NCI-H446 treated with DMSO at 0.1 percent for 48 hours (cell line): ENCODE measurements at regions not wholly inside any gene's neighbourhood (a gene's known extent, or its start where the extent isn't known, plus 50 kb on each side); places are given as distances from the start of the nearest gene placed in this dataset.

Source experiments
- DNase-seq: peaks from one replicate; lab custom pipeline; 2025; lab: John Stamatoyannopoulos, UW

DNA sequence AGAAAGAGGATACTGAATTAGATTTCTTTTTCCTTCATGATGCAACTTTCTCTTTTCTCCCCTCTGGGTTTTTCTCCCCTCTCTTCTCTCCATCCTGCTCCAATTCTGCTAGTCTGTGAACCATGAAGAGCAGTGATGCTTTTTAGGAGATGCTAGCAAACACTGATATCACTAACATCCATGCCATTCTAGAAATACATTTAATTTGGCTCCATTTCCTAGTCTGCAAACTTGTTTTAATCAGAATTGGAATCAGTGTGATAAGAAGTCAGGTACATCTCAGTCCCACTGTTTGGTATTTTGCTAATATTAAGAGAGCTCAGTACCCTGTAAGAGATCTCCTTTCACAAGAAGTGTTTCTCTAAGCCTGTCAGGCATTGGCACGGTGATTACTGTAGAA is 437.1 kb downstream of the RWDD3 start:
- no peak for DNase-seq

DNA sequence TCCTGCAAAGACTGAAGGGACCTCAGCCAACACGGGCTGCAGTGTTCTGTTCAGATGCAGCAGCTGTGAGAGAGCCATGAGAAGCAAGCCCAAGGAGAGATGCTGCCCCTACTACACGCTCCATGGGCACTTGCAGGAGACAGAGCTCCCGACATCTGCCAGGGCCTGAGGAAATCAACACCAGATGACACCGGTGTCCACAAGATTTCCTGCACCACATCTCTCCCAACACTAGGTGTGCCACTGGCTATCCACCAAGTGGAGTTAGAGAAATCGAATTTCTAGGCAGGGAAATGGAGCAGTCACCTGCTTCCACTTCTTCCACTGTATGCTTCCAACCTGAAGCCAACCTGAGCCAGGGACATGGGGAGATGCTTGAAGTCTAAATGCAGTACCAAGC is 445.3 kb downstream of the RWDD3 start:
- no peak for DNase-seq

DNA sequence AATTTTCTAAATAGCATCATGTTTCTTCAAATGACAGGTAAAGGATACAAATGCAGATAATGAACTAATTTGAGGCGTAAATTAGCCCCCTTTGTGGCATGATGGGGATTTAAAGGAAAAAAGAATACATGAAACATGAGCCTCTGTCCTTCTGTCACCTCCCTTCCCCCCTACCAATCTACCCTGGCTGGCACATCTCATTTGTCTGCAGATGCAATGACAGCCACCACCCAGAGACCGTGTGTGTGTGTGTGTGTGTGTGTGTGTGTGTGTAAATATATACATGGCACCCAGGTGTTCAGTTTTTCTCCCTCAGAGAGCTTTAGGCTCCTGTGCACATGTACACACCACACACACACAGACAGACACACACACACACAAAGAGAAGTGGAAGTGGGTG is 451.1 kb downstream of the RWDD3 start:
- no peak for DNase-seq

DNA sequence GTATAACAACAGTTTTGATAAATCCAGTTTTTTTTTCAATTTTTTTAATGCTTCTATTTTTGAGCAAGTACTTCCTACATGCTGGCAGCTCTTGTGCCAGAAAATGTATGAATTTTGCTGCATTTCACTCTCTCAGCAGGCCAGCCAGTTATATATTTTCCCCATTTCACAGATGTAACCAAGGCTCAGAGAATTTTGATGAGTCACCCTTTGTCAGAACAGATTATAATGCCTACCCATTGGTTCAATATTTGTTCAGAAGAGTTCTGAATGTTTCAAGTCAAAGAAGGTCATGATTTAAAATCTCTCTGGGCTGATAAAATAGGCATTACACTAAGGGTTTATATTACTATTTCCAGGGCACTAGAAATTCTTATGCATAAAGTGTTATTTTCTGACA is 452.2 kb downstream of the RWDD3 start:
- no peak for DNase-seq

DNA sequence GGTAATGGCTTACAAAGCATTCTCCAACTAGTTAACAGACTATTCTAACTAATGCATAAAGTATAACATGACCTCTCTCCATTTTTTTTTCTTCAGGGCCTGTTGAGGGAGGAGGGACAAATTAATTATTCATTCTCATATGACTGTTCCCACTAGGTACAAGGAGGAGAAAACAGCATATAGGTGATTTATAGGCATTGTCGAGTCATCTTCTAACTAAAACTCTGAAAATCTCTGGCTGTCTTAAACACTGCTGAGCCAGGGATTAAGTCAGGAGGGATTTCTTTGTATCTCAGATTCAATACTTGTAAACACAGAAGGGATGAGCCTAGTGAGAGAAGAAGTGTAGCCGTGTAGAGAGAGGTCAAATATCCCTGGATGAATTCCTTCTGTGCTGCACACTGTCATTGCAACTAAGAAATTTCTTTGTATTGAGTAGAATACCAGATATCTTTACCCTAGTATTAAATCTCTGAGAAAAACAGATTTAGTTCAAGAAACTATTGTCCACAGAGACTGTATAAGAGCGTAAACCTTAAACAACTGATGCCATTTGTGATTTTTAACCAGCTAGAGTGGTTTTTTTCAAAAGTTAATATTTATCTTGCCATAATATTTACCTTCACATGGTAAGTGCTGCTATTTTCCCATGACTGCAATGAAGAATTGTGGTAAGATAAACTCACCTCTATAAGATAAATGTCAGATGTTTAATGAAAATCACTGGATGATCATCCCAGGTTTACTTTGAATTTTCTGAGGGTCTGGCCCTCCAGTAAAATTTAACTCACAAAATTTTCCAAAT is 465.3 kb downstream of the RWDD3 start:
- no peak for DNase-seq

DNA sequence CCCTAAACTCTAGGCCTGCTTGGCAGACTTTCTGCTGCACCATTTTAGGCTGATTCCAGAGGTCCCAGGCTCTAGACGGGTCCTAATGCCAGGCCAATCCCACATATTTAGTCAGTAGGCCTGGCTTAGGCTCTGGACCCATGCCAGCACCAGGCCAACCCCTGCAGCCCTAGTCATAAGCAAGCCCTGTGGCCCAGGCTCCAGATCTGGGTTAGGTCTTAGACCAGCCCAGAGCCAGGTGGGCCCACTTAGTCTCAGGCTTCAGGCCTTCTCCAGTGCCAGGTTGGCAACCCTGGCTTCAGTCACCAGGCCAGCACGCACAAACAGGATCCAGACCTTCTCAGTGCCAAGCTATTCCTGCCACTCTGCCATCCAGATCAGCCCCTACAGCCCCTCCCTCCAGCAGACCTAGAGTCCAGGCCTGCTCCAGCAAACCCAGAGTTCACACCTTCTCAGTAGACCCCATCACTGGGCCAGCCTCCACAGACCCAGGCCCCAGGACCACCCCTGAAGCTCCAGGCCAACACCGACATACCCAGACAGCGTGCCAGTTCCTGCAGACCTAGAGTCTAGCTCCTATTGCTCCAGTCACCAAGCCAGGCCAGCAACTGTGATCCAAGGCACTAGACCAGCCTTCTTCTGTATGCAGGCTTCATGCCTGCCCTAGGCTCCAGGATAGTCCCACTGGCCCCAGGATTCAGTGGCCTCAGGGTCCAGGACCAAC is 467.6 kb downstream of the RWDD3 start:
- DNase-seq: no peak

DNA sequence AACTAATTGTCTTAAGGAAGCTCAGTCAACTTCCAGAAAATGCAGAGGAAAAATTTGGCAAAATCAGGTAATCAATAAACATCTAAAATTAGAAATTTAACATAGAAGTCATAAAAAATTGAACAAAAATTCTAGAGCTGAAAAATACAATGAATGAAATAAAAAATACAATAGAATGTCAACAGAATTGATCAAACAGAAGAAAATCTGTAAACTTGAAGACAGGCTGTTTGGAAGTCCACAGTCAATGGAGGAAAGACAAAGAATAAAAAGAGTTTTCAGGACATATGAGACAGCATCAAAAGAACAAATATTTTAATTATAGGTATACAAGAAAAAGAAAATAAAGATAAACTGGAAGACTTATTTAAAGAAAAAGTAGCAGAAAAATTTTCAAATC is 469.0 kb downstream of the RWDD3 start:
- no peak for DNase-seq

DNA sequence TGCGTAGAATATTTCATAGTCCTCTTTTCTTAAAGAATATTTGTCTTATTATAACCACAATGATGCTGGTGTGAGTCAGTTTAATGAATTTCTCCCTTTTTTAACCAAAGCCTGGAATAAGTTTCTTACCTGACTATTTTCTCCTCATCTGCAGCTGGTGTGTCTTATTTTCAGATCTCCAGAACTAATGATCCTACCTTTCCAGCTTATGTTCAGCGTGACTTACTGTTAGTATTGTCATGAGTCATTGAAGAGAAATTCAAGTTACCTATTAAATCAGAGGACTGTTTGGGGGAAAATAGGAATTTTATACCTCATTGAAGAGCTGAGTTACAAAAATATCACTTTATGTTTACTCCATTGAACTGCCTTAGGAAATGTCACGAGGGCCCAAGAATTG is 482.1 kb downstream of the RWDD3 start:
- DNase-seq: no peak

DNA sequence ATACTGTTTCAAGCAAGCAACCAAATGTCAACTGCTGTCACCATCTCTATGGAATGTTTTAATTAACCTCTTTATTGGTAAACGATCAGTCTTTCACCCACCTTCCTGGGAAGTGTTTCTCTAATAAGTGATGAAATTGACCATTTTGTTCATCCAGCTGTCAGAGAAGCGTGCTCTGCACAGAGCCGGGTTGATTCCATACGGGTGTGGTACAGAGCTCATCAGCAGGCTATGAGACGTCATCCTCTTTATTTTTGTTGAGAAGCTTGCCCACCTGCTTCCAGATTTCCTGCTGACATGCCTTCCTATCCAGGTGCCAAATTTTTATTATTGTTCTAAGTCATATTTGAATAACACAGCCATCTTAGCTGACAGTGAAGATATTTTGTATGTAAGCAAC is 482.5 kb downstream of the RWDD3 start:
- DNase-seq: no peak

DNA sequence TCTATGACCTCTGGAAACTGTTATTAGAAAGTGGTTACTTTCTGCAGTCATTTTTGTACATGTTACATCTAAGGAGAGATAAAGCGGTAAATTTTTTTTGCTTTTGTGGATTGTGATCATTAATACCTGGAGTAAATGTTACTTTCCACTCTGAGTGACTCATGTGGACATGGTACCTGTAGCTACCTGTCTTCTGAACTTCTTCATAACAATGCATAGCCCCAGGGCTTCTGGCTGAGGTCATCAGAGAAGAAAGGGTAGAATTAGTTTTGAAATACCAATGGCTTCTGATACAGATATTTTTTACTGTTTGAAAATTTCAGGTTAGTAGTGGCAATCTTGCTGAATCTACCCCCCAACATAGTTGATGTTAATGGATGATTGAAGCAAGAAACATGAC is 489.3 kb downstream of the RWDD3 start:
- DNase-seq: no peak

DNA sequence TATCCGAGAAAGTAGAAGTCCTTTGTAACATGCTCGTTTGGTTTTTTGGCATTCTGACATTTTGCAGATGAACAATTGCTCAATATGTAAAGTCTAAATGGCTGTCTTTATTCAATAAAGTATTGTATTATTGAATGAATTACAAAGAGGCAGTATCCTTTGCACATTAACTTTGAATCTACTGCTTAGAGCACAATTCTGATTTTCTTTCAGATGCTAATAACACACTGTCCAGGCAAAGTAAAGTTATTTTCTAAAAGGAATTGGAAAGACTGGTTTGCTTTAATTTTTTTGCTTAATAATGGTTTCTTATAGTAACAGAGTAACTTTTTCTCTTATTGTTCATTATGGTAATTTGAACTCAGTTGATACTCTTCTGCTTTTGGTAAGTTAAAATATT is 494.8 kb downstream of the RWDD3 start:
- no peak for DNase-seq

DNA sequence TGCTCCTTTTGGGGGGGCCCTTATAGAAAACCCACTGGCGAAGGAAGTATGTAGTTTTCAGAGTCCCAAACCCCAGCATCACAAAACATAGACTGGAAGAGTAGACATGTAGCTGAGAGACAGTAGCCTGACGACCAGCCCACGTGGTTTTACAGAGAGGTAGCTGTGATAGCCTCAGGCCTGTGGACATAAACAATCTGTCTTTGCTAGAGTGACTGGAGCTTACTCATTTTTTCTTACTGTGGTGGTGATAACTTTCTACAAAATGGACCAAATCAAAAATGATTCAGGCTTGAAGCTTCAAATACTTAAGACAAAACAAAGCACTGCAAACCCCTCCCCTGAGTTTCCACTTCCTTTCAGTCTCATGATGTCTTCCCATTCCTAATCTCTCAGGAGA is 497.0 kb downstream of the RWDD3 start:
- no peak for DNase-seq

DNA sequence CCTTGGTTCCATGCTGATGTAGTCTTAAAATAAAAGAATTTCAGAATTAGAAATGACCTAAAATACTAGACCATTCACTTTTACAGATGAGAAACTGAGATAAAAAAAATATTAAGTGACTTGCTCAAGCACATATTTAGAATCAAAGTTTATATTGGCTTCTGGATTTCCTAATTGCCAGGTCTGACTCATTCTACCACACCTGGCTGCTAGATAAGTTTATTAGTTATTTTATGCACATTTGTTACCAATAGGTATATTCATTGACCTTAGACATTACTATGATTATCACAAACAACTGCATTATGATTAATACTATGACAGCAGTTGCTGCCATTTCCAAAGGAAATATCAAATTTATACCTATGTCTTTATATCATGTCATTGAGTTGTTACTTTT is 497.5 kb downstream of the RWDD3 start:
- no peak for DNase-seq

DNA sequence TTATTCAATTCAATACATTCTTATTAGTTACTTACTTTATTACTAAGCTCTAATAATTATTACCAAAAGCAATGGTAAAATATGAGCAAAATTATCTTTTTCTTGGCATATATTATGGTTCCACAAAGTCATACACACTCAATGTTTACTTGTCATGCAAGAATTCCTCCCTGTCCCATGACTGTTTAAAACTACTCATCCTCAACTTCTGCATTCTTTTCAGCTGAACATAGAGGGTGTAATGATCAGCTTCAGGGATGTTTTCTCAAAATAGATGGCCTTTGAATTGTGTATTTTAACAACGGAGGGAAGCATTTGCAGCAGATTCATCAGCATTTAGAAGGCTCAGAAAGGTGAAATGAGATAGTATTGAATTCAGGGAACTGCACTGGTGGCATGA is 499.0 kb downstream of the RWDD3 start:
- no peak for DNase-seq

DNA sequence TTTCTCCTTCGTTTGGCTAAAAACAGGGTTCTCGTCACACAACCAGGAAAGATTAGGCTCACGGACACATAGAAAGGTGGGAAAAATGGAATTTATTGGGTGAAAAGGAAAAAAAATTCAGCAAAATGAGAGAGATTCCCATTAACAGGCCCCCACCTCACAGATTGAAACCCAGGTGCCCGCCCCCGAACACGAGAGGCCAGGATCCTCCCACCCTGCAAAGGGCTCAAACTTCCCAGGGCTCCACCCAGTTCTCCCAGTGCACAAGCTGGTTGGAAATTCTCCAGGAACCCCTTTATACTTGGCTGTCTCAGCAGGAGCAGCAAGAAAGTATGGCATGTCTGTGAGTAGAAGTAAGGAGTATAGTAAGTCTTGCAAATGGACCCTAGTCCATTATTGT is 499.7 kb downstream of the RWDD3 start:
- no peak for DNase-seq

DNA sequence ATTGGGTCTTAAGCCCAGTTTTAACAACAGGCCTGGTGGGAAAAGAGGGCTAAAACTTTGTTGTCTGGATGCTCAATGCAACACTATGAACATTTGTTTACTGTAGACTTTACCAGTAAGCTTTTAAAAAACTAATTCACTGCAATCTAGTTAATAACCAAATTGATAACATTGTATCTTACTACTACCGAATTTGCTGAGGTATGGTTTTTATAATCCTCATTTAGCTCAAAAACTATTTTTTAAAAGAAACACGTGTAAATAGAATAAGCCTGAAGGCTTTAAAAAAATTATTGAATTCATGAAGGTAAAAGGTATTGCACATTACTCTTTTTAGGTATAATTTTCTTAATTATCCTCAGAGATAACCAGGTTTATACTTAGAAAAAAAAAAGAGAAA is 500.6 kb downstream of the RWDD3 start:
- no peak for DNase-seq

DNA sequence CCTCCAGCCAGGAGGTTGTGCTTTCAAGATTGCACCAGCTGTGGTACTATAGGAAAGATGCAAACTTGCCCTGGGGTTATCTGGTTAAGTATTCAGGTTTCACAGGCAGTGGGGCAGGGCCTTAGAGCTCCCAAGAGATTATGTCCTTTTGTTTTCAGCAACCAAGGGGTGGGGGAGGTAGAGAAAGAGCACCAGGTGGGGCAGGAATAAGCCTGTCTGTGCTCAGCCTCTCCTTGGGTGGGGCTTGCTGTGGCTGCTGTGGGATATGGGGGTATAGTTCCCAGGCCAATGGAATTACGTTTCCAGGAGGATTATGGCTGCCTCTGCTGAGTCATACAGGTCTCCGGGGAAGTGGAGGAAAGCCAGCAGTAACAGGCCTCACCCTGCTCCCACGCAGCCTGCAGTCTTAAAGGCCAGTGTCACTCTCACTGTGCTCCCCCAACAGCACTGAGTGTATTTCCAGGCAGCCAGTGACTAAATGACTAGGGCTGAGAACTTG is 508.6 kb downstream of the RWDD3 start:
- no peak for DNase-seq

DNA sequence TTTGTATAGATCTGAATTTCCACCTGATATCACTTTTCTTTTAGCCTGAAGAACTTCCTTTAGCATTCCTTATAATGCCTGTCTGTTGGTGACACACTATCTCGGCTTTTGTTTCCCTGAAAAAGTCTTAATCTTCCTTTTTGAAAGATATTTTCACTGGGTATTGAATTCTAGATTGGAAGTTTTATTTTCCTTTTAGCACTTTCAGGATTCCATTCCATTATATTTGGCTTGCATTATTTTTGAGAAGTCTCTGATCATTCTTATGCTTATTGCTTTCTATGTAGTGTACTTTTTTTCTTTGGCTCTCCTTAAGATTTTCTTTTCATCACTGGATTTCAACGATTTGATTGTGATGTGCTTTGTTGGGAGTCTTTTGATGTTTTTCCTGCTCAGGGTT is 510.7 kb downstream of the RWDD3 start:
- no peak for DNase-seq

DNA sequence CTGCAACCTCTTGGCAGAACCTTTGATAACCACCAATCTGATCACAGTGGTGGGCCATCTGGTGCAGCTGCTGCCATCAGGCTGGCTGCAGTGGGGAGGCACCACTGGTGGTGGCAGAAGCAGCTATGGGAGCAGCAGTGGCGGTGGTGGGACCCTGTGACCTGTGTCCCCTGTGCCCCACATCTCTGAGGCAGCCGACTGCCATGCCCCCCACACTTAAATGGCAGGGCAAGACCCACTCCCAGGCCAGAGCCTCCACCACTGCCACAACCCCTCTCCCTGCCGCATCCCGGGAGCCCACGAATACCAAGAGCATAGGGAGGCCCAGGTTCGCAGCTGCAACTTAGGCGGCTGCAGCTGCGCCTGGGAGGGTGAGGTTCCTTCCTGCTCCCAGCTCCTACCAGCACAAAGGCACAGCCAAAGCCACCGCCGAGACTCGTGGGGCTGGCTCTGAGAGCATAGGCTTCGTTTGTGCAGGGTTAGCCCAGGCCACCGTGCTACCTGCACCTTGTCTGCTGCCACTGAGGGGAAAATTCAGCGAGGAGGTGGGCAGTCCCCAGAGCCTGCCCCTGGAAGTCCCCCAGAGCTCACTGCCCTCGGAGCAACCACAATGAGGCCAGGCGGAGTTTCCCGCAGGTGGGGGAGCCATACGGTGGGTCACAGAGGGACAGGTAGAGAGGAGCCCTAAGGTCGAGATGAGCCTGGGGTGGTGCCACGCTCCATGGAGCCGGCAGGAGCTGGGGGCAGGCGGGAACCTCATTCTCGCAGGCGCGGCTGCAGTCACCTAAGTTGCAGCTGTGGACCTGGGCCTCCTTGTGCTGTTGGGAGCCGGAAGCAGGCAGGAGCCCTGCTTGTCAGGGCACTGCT is 518.7 kb downstream of the RWDD3 start:
- DNase-seq: no peak

DNA sequence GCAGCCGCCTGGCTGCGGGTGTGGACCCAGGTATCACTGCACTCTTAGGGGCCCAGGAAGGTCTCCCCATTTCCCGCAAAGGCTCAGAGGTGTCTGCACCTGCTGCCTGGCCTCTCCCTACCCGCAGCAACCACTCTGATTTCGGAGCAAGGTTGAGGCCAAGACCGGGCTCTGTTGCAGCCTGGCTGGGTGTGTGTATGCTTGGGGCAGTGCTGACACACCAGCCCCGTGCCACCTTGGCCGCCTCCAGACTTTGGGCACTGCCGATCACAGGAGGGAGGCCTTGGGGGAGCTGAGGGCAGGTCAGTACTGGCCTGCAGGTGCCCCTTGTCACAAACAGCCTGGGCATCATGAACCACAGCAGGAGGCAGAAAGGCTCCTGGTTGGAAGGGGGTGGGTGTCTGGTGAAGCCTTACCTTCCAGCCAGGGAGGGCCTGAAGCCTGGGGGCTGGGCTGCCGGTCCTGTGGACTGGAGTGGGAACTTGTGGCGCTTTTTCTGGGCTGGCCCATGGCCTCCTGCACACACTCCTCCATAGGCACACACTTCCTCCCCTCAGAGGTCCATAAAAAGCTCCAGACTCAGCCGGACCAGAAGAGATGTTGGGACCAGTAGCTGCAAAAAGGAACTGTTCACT is 519.5 kb downstream of the RWDD3 start:
- no peak for DNase-seq

DNA sequence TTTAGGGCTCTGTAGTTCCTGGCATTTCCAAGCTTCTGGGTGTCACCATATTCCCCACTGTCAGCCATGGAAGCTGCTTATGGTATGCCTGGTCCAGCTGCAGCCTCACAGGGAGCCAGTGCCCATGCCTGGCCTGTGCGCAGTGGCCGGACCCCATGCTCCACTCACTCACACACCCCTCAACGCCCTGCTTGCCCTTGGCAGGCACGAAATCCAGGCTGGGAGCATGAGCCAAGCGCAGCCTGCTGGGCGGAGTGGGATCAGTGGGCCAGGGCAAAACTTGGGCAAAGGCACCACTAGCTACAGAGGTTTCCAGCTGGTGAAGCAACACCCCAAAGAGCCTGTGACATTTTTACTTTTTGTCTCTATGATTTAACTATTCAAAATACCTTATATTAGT is 520.4 kb downstream of the RWDD3 start:
- no peak for DNase-seq

DNA sequence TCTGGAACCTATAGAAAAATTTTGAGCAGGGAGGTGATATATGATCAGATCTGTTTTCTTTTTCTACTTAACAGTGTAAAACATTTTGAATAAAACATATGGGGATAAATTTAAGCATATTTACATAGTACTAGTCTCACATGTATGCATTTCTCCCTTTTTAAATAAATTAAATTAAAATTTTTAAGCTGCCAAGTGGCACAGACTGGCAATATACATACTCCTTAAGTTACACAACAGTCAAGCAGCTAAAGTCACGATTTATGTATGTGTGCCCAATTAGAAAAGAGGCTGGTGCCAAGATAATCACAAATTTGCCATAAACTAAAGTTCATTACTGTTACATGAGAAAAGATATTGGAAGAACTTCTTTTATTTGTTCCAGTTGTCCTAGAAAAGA is 532.0 kb downstream of the RWDD3 start:
- peak; percentile 45 for DNase-seq
